Endothelial cell of umbilical vein (primary cell): ENCODE measurements at regions not wholly inside any gene's neighbourhood (a gene's known extent, or its start where the extent isn't known, plus 50 kb on each side); places are given as distances from the start of the nearest gene placed in this dataset.

ENCODE experiments used
- BruUV-seq: library from RNA; stranded (reverse); fragments of 400-500 nt; replicated peaks from 2 replicates; lab custom pipeline; 2021; lab: Mats Ljungman, UMichigan
- CTCF ChIA-PET: fragments of 300-600, 350-600 bp; sonication (Branson Sonifier 250); formaldehyde crosslinking; loops from one replicate; lab custom pipeline; 2021; ENCODE audit warnings: antibody characterized with exemption, inconsistent platforms; lab: Charles Lee
- POLR2A ChIA-PET: fragments of 300-600, 350-600 bp; sonication (Branson Sonifier 250); formaldehyde crosslinking; loops from one replicate; lab custom pipeline; 2021; ENCODE audit warnings: antibody characterized with exemption, inconsistent platforms; lab: Charles Lee
- DNase-seq: peaks from one replicate; pipeline ENCODE4 v3.0.0-alpha.2; 2011; ENCODE audit warnings: low read depth, low spot score
- FAIRE-seq: peaks from 2 replicates; lab custom pipeline; 2011; peaks lifted over from hg19 to GRCh38; lab: Jason Lieb, UNC
- H2AFZ ChIP-seq: 2 replicates; pipeline ENCODE4 v1.6.0; 2012; ENCODE audit warnings: low read depth, low read length, control low read depth, inconsistent platforms
- H3K27ac ChIP-seq: 2 replicates; pipeline ENCODE4 v1.5.1; 2011; ENCODE audit warnings: low read depth, mild to moderate bottlenecking, control low read depth, low read length, moderate library complexity; ENCODE audit not compliant: insufficient read depth
- H3K27me3 ChIP-seq, 2 experiments: 2 replicates each; pipeline versions ENCODE4 v1.6.0 to v1.6.1; 2011; ENCODE audit warnings: low read length in 2 of 2, mixed read lengths in 1 of 2; ENCODE audit not compliant: control insufficient read depth in 2 of 2, insufficient read depth in 2 of 2
- H3K36me3 ChIP-seq, 2 experiments: 2 replicates in 1 of 2; 3 replicates in 1 of 2; pipeline ENCODE4 v1.5.1; 2011; ENCODE audit warnings: low read length in 2 of 2, mild to moderate bottlenecking in 1 of 2, moderate library complexity in 1 of 2; ENCODE audit not compliant: control insufficient read depth in 2 of 2, insufficient read depth in 2 of 2; ENCODE audit errors: extremely low read depth in 1 of 2
- H3K4me1 ChIP-seq: 3 replicates; pipeline ENCODE4 v1.5.1; 2011; ENCODE audit warnings: mild to moderate bottlenecking, low read length; ENCODE audit not compliant: control insufficient read depth, insufficient read depth; ENCODE audit errors: extremely low read depth
- H3K4me2 ChIP-seq: 2 replicates; pipeline ENCODE4 v1.6.1; 2011; ENCODE audit warnings: low read length, control low read depth, mixed read lengths; ENCODE audit not compliant: insufficient read depth
- H3K4me3 ChIP-seq, 3 experiments: fragments of 200-600 bp in 1 of 3; sonication (generic), shearing (Covaris generic) in 1 of 3; replicated peaks in 1 of 3; 2 replicates each; pipeline ENCODE4 v1.5.1; 2011 to 2016; ENCODE audit warnings: control low read depth in 3 of 3, low read length in 3 of 3, mild to moderate bottlenecking in 2 of 3, inconsistent platforms in 1 of 3, low read depth in 1 of 3, moderate library complexity in 1 of 3; ENCODE audit not compliant: insufficient read depth in 1 of 3
- H3K79me2 ChIP-seq: 2 replicates; pipeline ENCODE4 v1.6.0; 2012; ENCODE audit warnings: low read length, inconsistent platforms; ENCODE audit not compliant: control insufficient read depth, insufficient read depth
- H3K9ac ChIP-seq: replicated peaks from 2 replicates; pipeline ENCODE3; 2011; ENCODE audit warnings: low read length, control low read depth; ENCODE audit not compliant: insufficient read depth; ENCODE audit errors: extremely low read depth
- H3K9me1 ChIP-seq: replicated peaks from 3 replicates; pipeline ENCODE4 v1.6.0; 2011; ENCODE audit warnings: mild to moderate bottlenecking, low read length; ENCODE audit not compliant: control insufficient read depth, insufficient read depth; ENCODE audit errors: extremely low read depth
- H3K9me3 ChIP-seq: replicated peaks from 2 replicates; pipeline ENCODE4 v1.5.1; 2012; ENCODE audit warnings: low read length, inconsistent platforms; ENCODE audit not compliant: control insufficient read depth, insufficient read depth
- H4K20me1 ChIP-seq: replicated peaks from 2 replicates; pipeline ENCODE3; 2011; ENCODE audit warnings: mild to moderate bottlenecking, low read length; ENCODE audit not compliant: control insufficient read depth, insufficient read depth; ENCODE audit errors: extremely low read depth
- EZH2 ChIP-seq: IDR thresholded peaks from 2 replicates; pipeline ENCODE4 v1.6.1; 2012; ENCODE audit warnings: borderline replicate concordance, low read depth, mild to moderate bottlenecking, moderate library complexity, low read length, inconsistent platforms; ENCODE audit not compliant: severe bottlenecking
- FOS ChIP-seq: IDR thresholded peaks from 2 replicates; pipeline ENCODE4 v1.6.1; 2011; ENCODE audit warnings: mild to moderate bottlenecking, low read length, moderate library complexity, borderline replicate concordance; ENCODE audit not compliant: insufficient read depth
- GATA2 ChIP-seq: IDR thresholded peaks from 2 replicates; pipeline ENCODE4 v1.7.0; 2011; ENCODE audit warnings: low read depth, mild to moderate bottlenecking, moderate library complexity, mixed read lengths, low read length; ENCODE audit not compliant: insufficient read length, insufficient read depth
- JUN ChIP-seq: IDR thresholded peaks from 2 replicates; pipeline ENCODE4 v1.6.1; 2011; ENCODE audit warnings: borderline replicate concordance, low read depth; ENCODE audit not compliant: insufficient read length, insufficient read depth
- MYC ChIP-seq: IDR thresholded peaks from one replicate; pipeline ENCODE4 v1.6.1; 2011; ENCODE audit warnings: mild to moderate bottlenecking, low read depth, low read length
- POLR2A ChIP-seq: IDR thresholded peaks from 2 replicates; pipeline ENCODE4 v1.6.1; 2012; ENCODE audit warnings: low read depth, mild to moderate bottlenecking, control low read depth, low read length
- POLR2AphosphoS5 ChIP-seq: IDR thresholded peaks from 2 replicates; pipeline ENCODE4 v1.6.1; 2012; ENCODE audit warnings: low read depth, mild to moderate bottlenecking, control low read depth, low read length, moderate library complexity; ENCODE audit not compliant: insufficient read depth
- dilution Hi-C: fragments of 300-500 bp; cut with MboI; formaldehyde crosslinking; loops from one replicate; pipeline ENCODE4 v1.15.0; 2019; ENCODE audit warnings: low sequenced_read_pairs; ENCODE audit not compliant: extremely low pct_ligation_motif_present
- intact Hi-C: fragments of 100-400 bp; cut with micrococcal nuclease; formaldehyde crosslinking; loops from one replicate; pipeline ENCODE4 v1.10.0; 2022
- TF ChIP-seq, protein P1 (sequence below): IDR thresholded peaks from 2 replicates; pipeline ENCODE4 v1.6.1; 2011; ENCODE audit not compliant: insufficient read depth, insufficient read length
- TF ChIP-seq, protein P2 (sequence below), 2 donors: IDR thresholded peaks; 1 replicate in 1 of 2; 2 replicates in 1 of 2; pipeline ENCODE4 v1.5.1; 2011; ENCODE audit warnings: low read length in 2 of 2, mild to moderate bottlenecking in 2 of 2, moderate library complexity in 2 of 2, control low read depth in 1 of 2, inconsistent platforms in 1 of 2, low read depth in 1 of 2; ENCODE audit not compliant: insufficient read depth in 1 of 2; ENCODE audit errors: extremely low read depth in 1 of 2

DNA sequence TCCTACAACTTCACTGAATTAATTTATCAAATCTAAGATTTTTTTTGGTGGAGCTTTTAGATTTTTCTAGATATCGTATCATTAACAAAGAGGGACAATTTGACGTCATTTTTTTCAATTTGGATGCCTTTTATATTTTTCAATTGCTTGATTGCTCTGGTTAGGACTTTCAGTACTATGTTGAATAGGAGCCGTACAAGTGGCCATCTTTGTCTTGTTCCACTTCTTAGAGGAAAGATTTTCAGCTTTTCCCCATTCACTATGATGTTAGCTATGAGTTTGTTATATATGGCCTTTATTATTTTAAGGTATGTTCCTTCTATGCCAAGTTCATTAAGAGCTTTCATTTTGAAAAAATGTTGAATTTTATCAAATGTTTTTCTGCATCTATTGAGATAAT, 86.4 kb upstream of the MYCN start:
- Histone ChIP-seq H3K27me3 (no peaks in the 10 kb centered on the region), H3K36me3 (no peaks in the 10 kb centered on the region), H4K20me1 (no peaks in the 10 kb centered on the region), H3K27ac (no peak overlapping the region), H3K9me1 (no peaks in the 10 kb centered on the region), H3K9ac (no peak overlapping the region), H2AFZ (no peak overlapping the region), H3K4me1 (no peaks in the 10 kb centered on the region), H3K4me3 (no peak overlapping the region), H3K4me2 (no peak overlapping the region), H3K79me2 (no peaks in the 10 kb centered on the region), H3K9me3 (no peaks in the 10 kb centered on the region)
- CTCF ChIA-PET: interaction anchor here (1.2 kb wide), 1 partner anchor 86 kb away, joined by 3 read pairs; no protein-coding TSS in a partner anchor
- no TSS peak for BruUV-seq
- intact Hi-C loops (no loop called here), dilution Hi-C loops (no loop called here)
- no peak for FAIRE-seq
- DNase-seq: no peak
- POLR2A ChIA-PET: no interaction called here
- TF ChIP-seq EZH2 (no peak), FOS (no peak), JUN (no peak), POLR2AphosphoS5 (no peak), MYC (no peak), GATA2 (no peak), POLR2A (no peak)
- TF ChIP-seq, protein P1, sequence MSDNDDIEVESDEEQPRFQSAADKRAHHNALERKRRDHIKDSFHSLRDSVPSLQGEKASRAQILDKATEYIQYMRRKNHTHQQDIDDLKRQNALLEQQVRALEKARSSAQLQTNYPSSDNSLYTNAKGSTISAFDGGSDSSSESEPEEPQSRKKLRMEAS: no peak
- TF ChIP-seq, protein P2, sequence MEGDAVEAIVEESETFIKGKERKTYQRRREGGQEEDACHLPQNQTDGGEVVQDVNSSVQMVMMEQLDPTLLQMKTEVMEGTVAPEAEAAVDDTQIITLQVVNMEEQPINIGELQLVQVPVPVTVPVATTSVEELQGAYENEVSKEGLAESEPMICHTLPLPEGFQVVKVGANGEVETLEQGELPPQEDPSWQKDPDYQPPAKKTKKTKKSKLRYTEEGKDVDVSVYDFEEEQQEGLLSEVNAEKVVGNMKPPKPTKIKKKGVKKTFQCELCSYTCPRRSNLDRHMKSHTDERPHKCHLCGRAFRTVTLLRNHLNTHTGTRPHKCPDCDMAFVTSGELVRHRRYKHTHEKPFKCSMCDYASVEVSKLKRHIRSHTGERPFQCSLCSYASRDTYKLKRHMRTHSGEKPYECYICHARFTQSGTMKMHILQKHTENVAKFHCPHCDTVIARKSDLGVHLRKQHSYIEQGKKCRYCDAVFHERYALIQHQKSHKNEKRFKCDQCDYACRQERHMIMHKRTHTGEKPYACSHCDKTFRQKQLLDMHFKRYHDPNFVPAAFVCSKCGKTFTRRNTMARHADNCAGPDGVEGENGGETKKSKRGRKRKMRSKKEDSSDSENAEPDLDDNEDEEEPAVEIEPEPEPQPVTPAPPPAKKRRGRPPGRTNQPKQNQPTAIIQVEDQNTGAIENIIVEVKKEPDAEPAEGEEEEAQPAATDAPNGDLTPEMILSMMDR (IDR thresholded peaks at IDR 0.05; ENCODE audit: extremely low read depth in 1 of 2, insufficient read depth in 1 of 2, low read depth in 1 of 2, low read length in 2 of 2): no peak
